ENCODE measurements at regions not wholly inside any gene's neighbourhood (a gene's known extent, or its start where the extent isn't known, plus 50 kb on each side); places are given as distances from the start of the nearest gene placed in this dataset.

- no peaks in the 10 kb centered on the region for H3K9me3 ChIP-seq
- H3K36me3 ChIP-seq: no peaks in the 10 kb centered on the region
- no peak for DNase-seq
- no peak overlapping the region for H3K4me3 ChIP-seq
- no peak overlapping the region for H3K27ac ChIP-seq
- H3K27me3 ChIP-seq: no peaks in the 10 kb centered on the region
- TF ChIP-seq POLR2A (IDR thresholded peaks at IDR 0.05) (no peak), POLR2AphosphoS5 (IDR thresholded peaks at IDR 0.05) (no peak), EP300 (IDR thresholded peaks at IDR 0.05; ENCODE audit: low read depth) (no peak)
- TF ChIP-seq, protein P1, sequence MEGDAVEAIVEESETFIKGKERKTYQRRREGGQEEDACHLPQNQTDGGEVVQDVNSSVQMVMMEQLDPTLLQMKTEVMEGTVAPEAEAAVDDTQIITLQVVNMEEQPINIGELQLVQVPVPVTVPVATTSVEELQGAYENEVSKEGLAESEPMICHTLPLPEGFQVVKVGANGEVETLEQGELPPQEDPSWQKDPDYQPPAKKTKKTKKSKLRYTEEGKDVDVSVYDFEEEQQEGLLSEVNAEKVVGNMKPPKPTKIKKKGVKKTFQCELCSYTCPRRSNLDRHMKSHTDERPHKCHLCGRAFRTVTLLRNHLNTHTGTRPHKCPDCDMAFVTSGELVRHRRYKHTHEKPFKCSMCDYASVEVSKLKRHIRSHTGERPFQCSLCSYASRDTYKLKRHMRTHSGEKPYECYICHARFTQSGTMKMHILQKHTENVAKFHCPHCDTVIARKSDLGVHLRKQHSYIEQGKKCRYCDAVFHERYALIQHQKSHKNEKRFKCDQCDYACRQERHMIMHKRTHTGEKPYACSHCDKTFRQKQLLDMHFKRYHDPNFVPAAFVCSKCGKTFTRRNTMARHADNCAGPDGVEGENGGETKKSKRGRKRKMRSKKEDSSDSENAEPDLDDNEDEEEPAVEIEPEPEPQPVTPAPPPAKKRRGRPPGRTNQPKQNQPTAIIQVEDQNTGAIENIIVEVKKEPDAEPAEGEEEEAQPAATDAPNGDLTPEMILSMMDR (IDR thresholded peaks at IDR 0.05): no peak
- in situ Hi-C loops (cut with MboI; ENCODE audit: low pct_ligation_motif_present in 1 of 4, low pct_unique_long_range_greater_than_20kb in 1 of 4, low sequenced_read_pairs in 3 of 4): no loop called here
- H3K4me1 ChIP-seq: no peaks in the 10 kb centered on the region
- intact Hi-C loops (cut with DNase I; ENCODE audit: low total_unique reads): no loop called here
Measured at GRCh38 chr2:48147719-48148118, 166.8 kb upstream of the FOXN2 start.

DNA sequence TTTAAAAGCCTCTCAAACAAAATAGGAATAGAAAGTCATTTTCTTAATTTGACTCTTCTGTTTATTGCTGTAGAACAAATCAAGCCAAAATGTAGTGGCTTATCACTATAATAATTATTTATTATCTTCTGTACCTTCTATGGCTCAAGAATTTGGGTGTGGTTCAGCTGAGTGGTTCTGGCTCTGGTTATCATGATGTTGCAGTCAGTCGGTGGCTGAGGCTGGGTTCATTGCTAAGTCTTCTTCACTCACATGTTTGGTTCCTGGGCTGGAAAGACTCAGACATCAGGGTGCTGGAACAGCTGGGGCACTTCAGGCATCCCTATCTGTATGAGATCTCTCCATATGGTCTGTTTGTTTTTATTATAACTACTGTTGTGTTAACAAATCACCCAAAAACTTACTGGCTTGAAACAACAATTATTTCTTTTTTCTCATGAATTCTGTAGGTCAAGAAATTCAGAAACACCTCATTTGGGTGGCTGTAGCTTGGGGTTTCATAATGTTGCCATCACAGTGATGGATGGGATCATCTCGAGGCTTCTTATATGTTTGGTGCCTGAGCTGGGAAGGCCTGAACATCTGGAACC lies 165.5 kb upstream of the FOXN2 start:
- intact Hi-C loops (cut with DNase I; ENCODE audit: low total_unique reads): no loop called here

DNA sequence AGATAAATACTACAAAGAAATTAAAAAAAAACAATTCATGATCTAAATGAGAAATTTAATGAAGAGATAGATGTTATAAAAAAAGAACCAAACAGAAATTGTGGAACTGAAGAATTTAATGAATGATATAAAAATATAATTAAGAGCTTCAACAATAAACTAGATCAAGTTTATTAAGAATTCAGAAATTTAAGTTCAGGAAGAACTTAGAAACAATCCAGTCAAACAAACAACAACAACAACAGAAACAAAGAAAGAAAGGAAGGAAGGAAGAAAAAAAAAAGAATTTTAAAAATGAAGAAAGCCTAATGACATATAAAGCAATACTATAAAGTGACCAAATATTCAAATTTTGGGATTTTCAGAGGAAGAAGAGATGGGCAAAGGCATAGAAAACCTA lies 157.3 kb upstream of the FOXN2 start:
- no peaks in the 10 kb centered on the region for H3K4me1 ChIP-seq
- no peak for DNase-seq
- peaks cover 3 to 7% of the 10 kb centered on the region in 2 donors for H3K9me3 ChIP-seq
- H3K4me3 ChIP-seq: no peak overlapping the region
- in situ Hi-C loops (cut with MboI; ENCODE audit: low pct_ligation_motif_present in 1 of 4, low pct_unique_long_range_greater_than_20kb in 1 of 4, low sequenced_read_pairs in 3 of 4): no loop called here
- no peaks in the 10 kb centered on the region for H3K36me3 ChIP-seq
- no peaks in the 10 kb centered on the region for H3K27me3 ChIP-seq
- TF ChIP-seq POLR2AphosphoS5 (IDR thresholded peaks at IDR 0.05): no peak
- no peak for TF ChIP-seq EP300 (IDR thresholded peaks at IDR 0.05; ENCODE audit: low read depth)
- TF ChIP-seq POLR2A (IDR thresholded peaks at IDR 0.05): no peak
- TF ChIP-seq, protein P1 (IDR thresholded peaks at IDR 0.05): no peak
- intact Hi-C loops (cut with DNase I; ENCODE audit: low total_unique reads): no loop called here
- H3K27ac ChIP-seq: no peak overlapping the region

More for the DNA sequence above, 165.5 kb upstream of the FOXN2 start:
- in situ Hi-C loops (cut with MboI; ENCODE audit: low pct_ligation_motif_present in 1 of 4, low pct_unique_long_range_greater_than_20kb in 1 of 4, low sequenced_read_pairs in 3 of 4): no loop called here
- no peak for DNase-seq
- no peak overlapping the region for H3K4me3 ChIP-seq
- 57 to 86% methylated on average over 1 to 2 of the region's 2 CpGs for WGBS, 2 donors (ENCODE audit: low coverage in 1 of 2)
- H3K4me1 ChIP-seq: no peaks in the 10 kb centered on the region
- TF ChIP-seq POLR2AphosphoS5 (IDR thresholded peaks at IDR 0.05): no peak
- TF ChIP-seq EP300 (IDR thresholded peaks at IDR 0.05; ENCODE audit: low read depth): no peak
- TF ChIP-seq, protein P1 (IDR thresholded peaks at IDR 0.05): no peak
- no peak for TF ChIP-seq POLR2A (IDR thresholded peaks at IDR 0.05)
- H3K36me3 ChIP-seq: no peaks in the 10 kb centered on the region
- H3K27me3 ChIP-seq: no peaks in the 10 kb centered on the region
- H3K27ac ChIP-seq: no peak overlapping the region
- H3K9me3 ChIP-seq: no peaks in the 10 kb centered on the region

DNA sequence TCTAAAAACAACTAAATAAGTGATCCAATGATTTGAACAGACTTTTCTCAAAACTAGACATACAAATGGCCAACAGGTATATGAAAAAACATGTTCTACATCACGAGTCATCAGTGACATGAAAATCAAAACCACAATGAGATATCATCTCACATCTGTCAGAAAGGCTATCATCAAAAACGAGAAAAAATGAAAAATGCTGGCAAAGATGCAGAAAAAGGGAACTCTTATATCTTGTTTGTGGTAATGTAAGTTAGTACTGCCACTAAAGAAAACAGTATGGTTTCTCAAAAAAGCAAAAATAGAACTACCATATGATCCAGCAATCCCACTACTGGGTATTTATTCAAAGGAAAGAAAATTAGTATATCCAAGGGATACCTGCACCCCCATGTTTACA lies 152.9 kb upstream of the FOXN2 start:
- H3K36me3 ChIP-seq: no peaks in the 10 kb centered on the region
- H3K4me3 ChIP-seq: no peak overlapping the region
- no peaks in the 10 kb centered on the region for H3K4me1 ChIP-seq
- no peak overlapping the region for H3K27ac ChIP-seq
- intact Hi-C loops (cut with DNase I; ENCODE audit: low total_unique reads): no loop called here
- TF ChIP-seq POLR2A (IDR thresholded peaks at IDR 0.05): no peak
- no peak for TF ChIP-seq POLR2AphosphoS5 (IDR thresholded peaks at IDR 0.05)
- TF ChIP-seq, protein P1 (IDR thresholded peaks at IDR 0.05): no peak
- no peak for TF ChIP-seq EP300 (IDR thresholded peaks at IDR 0.05; ENCODE audit: low read depth)
- 35 to 59% methylated on average over 2 of the region's 2 CpGs for WGBS, 2 donors (ENCODE audit: low coverage in 1 of 2)
- DNase-seq: no peak
- peaks cover 3 to 4% of the 10 kb centered on the region in 2 donors for H3K9me3 ChIP-seq
- in situ Hi-C loops (cut with MboI; ENCODE audit: low pct_ligation_motif_present in 1 of 4, low pct_unique_long_range_greater_than_20kb in 1 of 4, low sequenced_read_pairs in 3 of 4): no loop called here
- no peaks in the 10 kb centered on the region for H3K27me3 ChIP-seq
